ENCODE measurements at regions not wholly inside any gene's neighbourhood (a gene's known extent, or its start where the extent isn't known, plus 50 kb on each side); places are given as distances from the start of the nearest gene placed in this dataset.
"Not testable (repeated sequence)": the region's sequence is repeated elsewhere in the genome, so short reads cannot be mapped to it uniquely, and the experiment has no call there.

DNA sequence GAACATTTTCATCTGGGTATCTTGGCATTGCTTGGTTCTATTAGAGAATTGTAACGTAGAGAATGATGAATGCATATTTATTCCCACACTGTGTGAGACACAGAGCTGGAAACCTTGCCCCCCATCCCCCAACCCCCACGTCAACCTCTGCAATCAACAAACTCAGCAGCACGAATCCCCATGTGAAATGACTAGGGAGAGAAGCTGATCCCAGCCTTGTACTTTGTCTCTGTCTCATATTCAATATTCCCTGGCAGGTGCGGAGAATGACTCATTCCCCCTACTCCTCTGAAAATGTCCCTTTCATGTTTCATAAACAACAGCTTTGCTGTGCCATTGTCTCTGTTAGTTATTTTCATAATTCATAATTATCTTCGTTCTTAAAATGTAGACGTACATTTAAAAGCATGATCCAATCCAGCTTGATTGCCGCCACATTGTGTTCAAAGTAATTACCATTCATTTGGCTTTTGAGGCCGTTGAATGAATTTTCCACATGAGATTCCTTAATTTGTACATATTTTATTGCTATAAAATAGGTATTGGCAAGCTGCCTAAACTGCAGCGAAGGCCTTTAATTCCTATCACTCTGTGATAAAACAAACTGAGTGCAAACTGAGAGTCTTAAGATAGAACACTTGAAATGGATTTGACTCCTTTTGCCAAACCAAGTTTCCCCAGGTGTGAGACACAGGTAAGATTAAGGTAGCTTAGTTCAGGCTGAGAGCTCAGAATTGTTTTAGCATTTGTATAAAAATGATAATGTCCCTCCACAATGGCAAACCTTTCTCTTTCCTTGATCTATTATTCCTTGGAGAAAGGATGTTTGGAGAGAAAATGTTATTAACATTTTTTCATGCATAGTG lies 920.2 kb downstream of the TYW1 start:
- Histone ChIP-seq H3K27ac (no peak overlapping the region), H3K4me3 (no peak overlapping the region), H3K9me3 (no peaks in the 10 kb centered on the region), H3K27me3 (peaks cover 0 to 8% (median 0%) of the 10 kb centered on the region in 4 donors), H3K4me1 (no peaks in the 10 kb centered on the region), H3K36me3 (no peaks in the 10 kb centered on the region)
- FAIRE-seq, result no peak
- intact Hi-C loops (cut with DNase I), result no loop called here
- 58% methylated on average over 9 of the region's 9 CpGs for WGBS, 2 donors
- DNase-seq, result no peak
- ATAC-seq, result no peak
- TF ChIP-seq, protein P1, sequence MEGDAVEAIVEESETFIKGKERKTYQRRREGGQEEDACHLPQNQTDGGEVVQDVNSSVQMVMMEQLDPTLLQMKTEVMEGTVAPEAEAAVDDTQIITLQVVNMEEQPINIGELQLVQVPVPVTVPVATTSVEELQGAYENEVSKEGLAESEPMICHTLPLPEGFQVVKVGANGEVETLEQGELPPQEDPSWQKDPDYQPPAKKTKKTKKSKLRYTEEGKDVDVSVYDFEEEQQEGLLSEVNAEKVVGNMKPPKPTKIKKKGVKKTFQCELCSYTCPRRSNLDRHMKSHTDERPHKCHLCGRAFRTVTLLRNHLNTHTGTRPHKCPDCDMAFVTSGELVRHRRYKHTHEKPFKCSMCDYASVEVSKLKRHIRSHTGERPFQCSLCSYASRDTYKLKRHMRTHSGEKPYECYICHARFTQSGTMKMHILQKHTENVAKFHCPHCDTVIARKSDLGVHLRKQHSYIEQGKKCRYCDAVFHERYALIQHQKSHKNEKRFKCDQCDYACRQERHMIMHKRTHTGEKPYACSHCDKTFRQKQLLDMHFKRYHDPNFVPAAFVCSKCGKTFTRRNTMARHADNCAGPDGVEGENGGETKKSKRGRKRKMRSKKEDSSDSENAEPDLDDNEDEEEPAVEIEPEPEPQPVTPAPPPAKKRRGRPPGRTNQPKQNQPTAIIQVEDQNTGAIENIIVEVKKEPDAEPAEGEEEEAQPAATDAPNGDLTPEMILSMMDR (IDR thresholded peaks at IDR 0.05), result no peak

DNA sequence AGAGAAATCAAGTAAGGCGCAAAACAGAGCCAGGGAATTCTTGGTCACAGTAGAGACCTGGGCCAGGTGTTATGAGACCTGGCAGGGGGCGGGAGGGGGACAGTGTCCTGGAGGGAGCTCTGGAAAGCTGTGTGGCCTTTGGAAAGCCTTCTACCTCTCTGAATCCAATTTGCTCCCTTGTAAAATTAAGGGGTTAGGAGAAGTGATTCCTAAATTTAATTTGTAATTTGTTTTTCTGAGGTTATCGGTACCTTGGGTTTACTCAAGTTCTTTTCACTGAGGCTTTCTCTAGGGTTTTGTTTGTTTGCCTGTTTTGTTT lies 920.8 kb downstream of the TYW1 start:
- Histone ChIP-seq H3K27me3 (peaks cover 0 to 8% (median 0%) of the 10 kb centered on the region in 4 donors), H3K4me3 (no peak overlapping the region), H3K36me3 (no peaks in the 10 kb centered on the region), H3K4me1 (no peaks in the 10 kb centered on the region), H3K9me3 (no peaks in the 10 kb centered on the region), H3K27ac (no peak overlapping the region)
- WGBS, 2 donors, result 70 to 78% methylated on average over 3 of the region's 3 CpGs
- intact Hi-C loops (cut with DNase I), result no loop called here
- no peak for DNase-seq
- ATAC-seq, result no peak
- TF ChIP-seq, protein P1 (IDR thresholded peaks at IDR 0.05), result no peak
- FAIRE-seq, result no peak

DNA sequence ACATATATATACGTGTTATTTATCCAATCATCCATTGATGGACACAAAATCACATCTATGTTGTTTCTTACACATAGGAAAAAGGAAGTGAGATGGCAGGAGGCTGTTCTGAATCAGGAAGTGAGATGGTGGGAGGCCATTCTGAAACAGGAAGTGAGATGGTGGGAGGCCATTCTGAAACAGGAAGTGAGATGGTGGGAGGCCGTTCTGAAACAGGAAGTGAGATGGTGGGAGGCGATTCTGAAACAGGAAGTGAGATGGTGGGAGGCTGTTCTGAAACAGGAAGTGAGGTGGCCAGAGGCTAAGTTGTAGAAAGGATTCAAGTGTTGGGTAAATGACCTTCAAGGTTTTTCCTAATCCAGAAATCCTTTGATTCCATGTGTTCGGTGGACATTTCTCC lies 921.5 kb downstream of the TYW1 start:
- no peak for DNase-seq

GRCh38 chr7:67923286-67923685 lies 926.7 kb downstream of the TYW1 start:
- H3K4me1 ChIP-seq, result no peaks in the 10 kb centered on the region
- no peak overlapping the region for H3K27ac ChIP-seq
- no peak for FAIRE-seq
- no peaks in the 10 kb centered on the region for H3K36me3 ChIP-seq
- TF ChIP-seq, protein P1 (IDR thresholded peaks at IDR 0.05), result no peak
- H3K27me3 ChIP-seq, result peaks cover 0 to 8% (median 0%) of the 10 kb centered on the region in 4 donors
- DNase-seq, result no peak
- no peaks in the 10 kb centered on the region for H3K9me3 ChIP-seq
- H3K4me3 ChIP-seq, result no peak overlapping the region
- intact Hi-C loops (cut with DNase I), result no loop called here
- 77 to 78% methylated on average over 3 of the region's 3 CpGs for WGBS, 2 donors
- no peak for ATAC-seq

More for the DNA sequence above, 921.5 kb downstream of the TYW1 start:
- ATAC-seq (no peak), FAIRE-seq (no peak)
- H3K4me3 ChIP-seq, result no peak overlapping the region
- no peaks in the 10 kb centered on the region for H3K4me1 ChIP-seq
- no peaks in the 10 kb centered on the region for H3K36me3 ChIP-seq
- WGBS, 2 donors, result 64 to 74% methylated on average over 4 of the region's 4 CpGs
- intact Hi-C loops (cut with DNase I), result no loop called here
- TF ChIP-seq, protein P1 (IDR thresholded peaks at IDR 0.05), result no peak
- H3K9me3 ChIP-seq, result no peaks in the 10 kb centered on the region
- peaks cover 0 to 8% (median 0%) of the 10 kb centered on the region in 4 donors for H3K27me3 ChIP-seq
- H3K27ac ChIP-seq, result no peak overlapping the region

DNA sequence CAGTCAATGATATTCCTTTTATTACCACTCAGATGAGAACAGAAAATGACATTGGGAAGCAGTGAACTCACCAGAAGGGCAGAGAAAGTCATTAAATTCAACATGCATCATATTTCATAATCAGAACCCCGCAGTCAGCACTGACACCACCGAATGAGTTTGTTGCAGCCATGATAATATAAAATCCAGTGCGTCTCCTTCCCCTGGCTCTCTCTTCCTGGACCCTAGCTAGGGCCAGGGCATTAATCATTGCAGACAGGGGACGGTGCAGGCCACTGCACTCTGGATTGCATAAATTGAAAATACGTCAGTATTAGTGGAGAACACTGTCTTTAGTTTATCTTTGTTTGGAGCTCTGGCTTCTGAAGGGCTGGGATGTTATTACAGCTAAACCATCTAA lies 931.5 kb downstream of the TYW1 start:
- Histone ChIP-seq H3K36me3 (no peaks in the 10 kb centered on the region), H3K27me3 (no peaks in the 10 kb centered on the region), H3K4me1 (no peaks in the 10 kb centered on the region), H3K4me3 (no peak overlapping the region), H3K27ac (no peak overlapping the region), H3K9me3 (no peaks in the 10 kb centered on the region)
- no peak for FAIRE-seq
- ATAC-seq, result no peak
- TF ChIP-seq, protein P1 (IDR thresholded peaks at IDR 0.05), result no peak
- 61 to 64% methylated on average over 5 of the region's 5 CpGs for WGBS, 2 donors
- no peak for DNase-seq
- intact Hi-C loops (cut with DNase I), result no loop called here

DNA sequence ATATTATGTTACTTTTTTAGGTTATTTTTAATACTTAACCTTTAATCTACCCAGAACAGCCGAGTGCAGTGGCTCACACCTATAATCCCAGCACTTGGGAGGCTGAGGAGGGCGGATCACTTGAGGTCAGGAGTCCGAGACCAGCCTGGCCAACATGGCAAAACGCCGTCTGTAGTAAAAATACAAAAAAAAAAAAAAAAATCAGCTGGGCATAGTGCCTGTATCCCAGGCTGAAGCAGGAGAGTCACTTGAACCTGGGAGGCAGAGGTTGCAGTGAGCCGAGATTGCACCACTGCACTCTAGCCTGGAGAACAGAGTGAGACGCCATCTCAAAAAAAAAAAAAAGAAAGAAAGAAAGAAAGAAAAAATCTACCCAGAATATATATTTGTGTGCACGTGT lies 939.8 kb downstream of the TYW1 start:
- H3K27ac ChIP-seq; H3K27me3 ChIP-seq; H3K4me3 ChIP-seq; intact Hi-C loops (cut with DNase I); H3K36me3 ChIP-seq; ATAC-seq; DNase-seq; H3K9me3 ChIP-seq; FAIRE-seq; H3K4me1 ChIP-seq: not testable (repeated sequence)
- WGBS, 2 donors, result 54 to 66% methylated on average over 8 of the region's 8 CpGs

All from pancreas (tissue), 10 donors.